GM12878 (cell line): ENCODE measurements at regions not wholly inside any gene's neighbourhood (a gene's known extent, or its start where the extent isn't known, plus 50 kb on each side); places are given as distances from the start of the nearest gene placed in this dataset.

Source experiments
- EP300 ChIP-seq, 2 experiments: fragments of 150-350 bp in 1 of 2; IDR thresholded peaks; 2 replicates each; pipeline ENCODE4 v1.6.1; 2011 to 2012; ENCODE audit warnings: low read depth in 2 of 2, low read length in 2 of 2, borderline replicate concordance in 1 of 2, improper control_type of control experiment in 1 of 2, inconsistent platforms in 1 of 2; ENCODE audit not compliant: control insufficient read depth in 1 of 2
- EZH2 ChIP-seq: IDR thresholded peaks from 2 replicates; pipeline ENCODE4 v1.6.1; 2012; ENCODE audit warnings: low read depth, mild to moderate bottlenecking, control low read depth, inconsistent platforms, low read length, borderline replicate concordance; ENCODE audit not compliant: control insufficient read depth
- JUND ChIP-seq: IDR thresholded peaks from 2 replicates; pipeline ENCODE4 v1.6.1; 2012; ENCODE audit warnings: low read depth, mild to moderate bottlenecking, low read length, improper control_type of control experiment, moderate library complexity
- TF ChIP-seq, protein P1 (sequence below): IDR thresholded peaks from 2 replicates; pipeline ENCODE4 v1.6.1; 2012; ENCODE audit warnings: improper control_type of control experiment, low read depth, low read length; ENCODE audit not compliant: insufficient replicate concordance
- TF ChIP-seq, protein P2 (sequence below): fragments of 450-650 bp; IDR thresholded peaks from 2 replicates; pipeline ENCODE4 v1.6.1; 2017; ENCODE audit warnings: mild to moderate bottlenecking, low read depth, inconsistent platforms; ENCODE audit not compliant: poor library complexity, severe bottlenecking

DNA sequence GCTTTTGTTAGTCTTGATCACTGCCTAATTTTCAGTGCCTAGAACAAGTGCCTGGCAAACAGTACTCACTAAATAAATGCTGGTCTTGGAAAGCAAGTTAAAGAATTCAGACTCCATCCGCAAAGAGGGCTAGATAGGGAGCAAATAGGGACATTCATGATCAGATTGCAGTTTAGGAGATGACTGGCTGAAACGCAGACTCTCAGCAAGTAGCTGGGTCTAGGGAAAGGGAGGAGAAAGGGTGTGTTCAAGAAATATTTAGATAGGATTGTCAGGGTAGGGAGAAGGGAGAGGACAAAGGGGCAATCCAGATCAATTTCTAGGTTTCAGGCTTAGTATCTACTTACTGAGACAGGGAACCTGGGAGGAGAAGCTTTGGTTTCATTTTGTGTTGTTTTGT, 108.4 kb downstream of the ESM1 start (continued):
- TF ChIP-seq, protein P1, sequence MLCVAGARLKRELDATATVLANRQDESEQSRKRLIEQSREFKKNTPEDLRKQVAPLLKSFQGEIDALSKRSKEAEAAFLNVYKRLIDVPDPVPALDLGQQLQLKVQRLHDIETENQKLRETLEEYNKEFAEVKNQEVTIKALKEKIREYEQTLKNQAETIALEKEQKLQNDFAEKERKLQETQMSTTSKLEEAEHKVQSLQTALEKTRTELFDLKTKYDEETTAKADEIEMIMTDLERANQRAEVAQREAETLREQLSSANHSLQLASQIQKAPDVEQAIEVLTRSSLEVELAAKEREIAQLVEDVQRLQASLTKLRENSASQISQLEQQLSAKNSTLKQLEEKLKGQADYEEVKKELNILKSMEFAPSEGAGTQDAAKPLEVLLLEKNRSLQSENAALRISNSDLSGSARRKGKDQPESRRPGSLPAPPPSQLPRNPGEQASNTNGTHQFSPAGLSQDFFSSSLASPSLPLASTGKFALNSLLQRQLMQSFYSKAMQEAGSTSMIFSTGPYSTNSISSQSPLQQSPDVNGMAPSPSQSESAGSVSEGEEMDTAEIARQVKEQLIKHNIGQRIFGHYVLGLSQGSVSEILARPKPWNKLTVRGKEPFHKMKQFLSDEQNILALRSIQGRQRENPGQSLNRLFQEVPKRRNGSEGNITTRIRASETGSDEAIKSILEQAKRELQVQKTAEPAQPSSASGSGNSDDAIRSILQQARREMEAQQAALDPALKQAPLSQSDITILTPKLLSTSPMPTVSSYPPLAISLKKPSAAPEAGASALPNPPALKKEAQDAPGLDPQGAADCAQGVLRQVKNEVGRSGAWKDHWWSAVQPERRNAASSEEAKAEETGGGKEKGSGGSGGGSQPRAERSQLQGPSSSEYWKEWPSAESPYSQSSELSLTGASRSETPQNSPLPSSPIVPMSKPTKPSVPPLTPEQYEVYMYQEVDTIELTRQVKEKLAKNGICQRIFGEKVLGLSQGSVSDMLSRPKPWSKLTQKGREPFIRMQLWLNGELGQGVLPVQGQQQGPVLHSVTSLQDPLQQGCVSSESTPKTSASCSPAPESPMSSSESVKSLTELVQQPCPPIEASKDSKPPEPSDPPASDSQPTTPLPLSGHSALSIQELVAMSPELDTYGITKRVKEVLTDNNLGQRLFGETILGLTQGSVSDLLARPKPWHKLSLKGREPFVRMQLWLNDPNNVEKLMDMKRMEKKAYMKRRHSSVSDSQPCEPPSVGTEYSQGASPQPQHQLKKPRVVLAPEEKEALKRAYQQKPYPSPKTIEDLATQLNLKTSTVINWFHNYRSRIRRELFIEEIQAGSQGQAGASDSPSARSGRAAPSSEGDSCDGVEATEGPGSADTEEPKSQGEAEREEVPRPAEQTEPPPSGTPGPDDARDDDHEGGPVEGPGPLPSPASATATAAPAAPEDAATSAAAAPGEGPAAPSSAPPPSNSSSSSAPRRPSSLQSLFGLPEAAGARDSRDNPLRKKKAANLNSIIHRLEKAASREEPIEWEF: no peak
- TF ChIP-seq JUND (no peak), EZH2 (no peak), EP300 (IDR thresholded peaks at IDR 0.05; ENCODE audit: borderline replicate concordance in 1 of 2, control insufficient read depth in 1 of 2, low read depth in 2 of 2, low read length in 2 of 2) (no peak)
- TF ChIP-seq, protein P2, sequence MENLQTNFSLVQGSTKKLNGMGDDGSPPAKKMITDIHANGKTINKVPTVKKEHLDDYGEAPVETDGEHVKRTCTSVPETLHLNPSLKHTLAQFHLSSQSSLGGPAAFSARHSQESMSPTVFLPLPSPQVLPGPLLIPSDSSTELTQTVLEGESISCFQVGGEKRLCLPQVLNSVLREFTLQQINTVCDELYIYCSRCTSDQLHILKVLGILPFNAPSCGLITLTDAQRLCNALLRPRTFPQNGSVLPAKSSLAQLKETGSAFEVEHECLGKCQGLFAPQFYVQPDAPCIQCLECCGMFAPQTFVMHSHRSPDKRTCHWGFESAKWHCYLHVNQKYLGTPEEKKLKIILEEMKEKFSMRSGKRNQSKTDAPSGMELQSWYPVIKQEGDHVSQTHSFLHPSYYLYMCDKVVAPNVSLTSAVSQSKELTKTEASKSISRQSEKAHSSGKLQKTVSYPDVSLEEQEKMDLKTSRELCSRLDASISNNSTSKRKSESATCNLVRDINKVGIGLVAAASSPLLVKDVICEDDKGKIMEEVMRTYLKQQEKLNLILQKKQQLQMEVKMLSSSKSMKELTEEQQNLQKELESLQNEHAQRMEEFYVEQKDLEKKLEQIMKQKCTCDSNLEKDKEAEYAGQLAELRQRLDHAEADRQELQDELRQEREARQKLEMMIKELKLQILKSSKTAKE: no peak
- TF ChIP-seq, all 136 proteins: peak for 0
